Adrenal gland (tissue), 9 donors: ENCODE measurements at regions not wholly inside any gene's neighbourhood (a gene's known extent, or its start where the extent isn't known, plus 50 kb on each side); places are given as distances from the start of the nearest gene placed in this dataset.

ENCODE experiments used
- DNase-seq, 7 donors: peaks; one replicate each; pipeline ENCODE4 v3.0.0-alpha.2; 2019 to 2020
- H3K27ac ChIP-seq, 5 donors: fragments of 200-600 bp; sonication (generic) in 4 of 5; 1 replicate in 3 of 5; 2 replicates in 2 of 5; pipeline versions ENCODE4 v1.5.1 to v1.8.0; 2016 to 2020; ENCODE audit warnings: mild to moderate bottlenecking in 1 of 5
- H3K27me3 ChIP-seq: fragments of 200-600 bp; 2 replicates; pipeline ENCODE4 v1.8.0; 2021
- H3K36me3 ChIP-seq, 2 donors: fragments of 200-600 bp; replicated peaks in 1 of 2; 1 replicate in 1 of 2; 2 replicates in 1 of 2; pipeline versions ENCODE4 v1.5.1 to v1.8.0; 2018 to 2022
- H3K4me1 ChIP-seq, 2 donors: fragments of 200-600 bp; replicated peaks in 1 of 2; 1 replicate in 1 of 2; 2 replicates in 1 of 2; pipeline versions ENCODE4 v1.5.1 to v1.8.0; 2018 to 2021
- H3K4me3 ChIP-seq, 4 donors: fragments of 200-600 bp; sonication (generic) in 3 of 4; one replicate each; pipeline ENCODE4 v1.5.1; 2016 to 2018
- H3K9me3 ChIP-seq, 3 donors: fragments of 200-600 bp; sonication (generic) in 1 of 3; replicated peaks in 1 of 3; 1 replicate in 2 of 3; 2 replicates in 1 of 3; pipeline versions ENCODE4 v1.5.1 to v1.8.0; 2016 to 2021
- CTCF ChIP-seq, 6 experiments: fragments of 450-650 bp in 4 of 6; fragments of 200-600 bp in 2 of 6; sonication (generic) in 1 of 6; IDR thresholded peaks; 1 replicate in 5 of 6; 2 replicates in 1 of 6; pipeline versions ENCODE4 v1.5.1 to v1.8.0; 2016 to 2021; ENCODE audit warnings: antibody characterized with exemption in 6 of 6, mild to moderate bottlenecking in 2 of 6, moderate library complexity in 1 of 6
- POLR2A ChIP-seq, 2 donors: fragments of 450-650 bp; IDR thresholded peaks; one replicate each; pipeline ENCODE4 v1.6.1; 2017; ENCODE audit warnings: antibody characterized with exemption in 2 of 2, mild to moderate bottlenecking in 2 of 2, moderate library complexity in 1 of 2
- WGBS, 4 donors: extraction: QIAGEN DNeasy Blood & Tissue Kit in 2 of 4; methylation state at CpG; one replicate each; pipeline versions ENCODE4 v1.1.5 to v1.1.7; 2013 to 2017; 5-methylcytosine and 5-hydroxymethylcytosine counted together
- intact Hi-C, 2 donors: fragments of 100-400 bp; cut with DNase I; formaldehyde crosslinking; loops; one replicate each; pipeline versions ENCODE4 v1.14.1 to v1.15.0; 2022 to 2023
- donor health status: healthy with polysubstance abuse.
- donor health status: Bipolar disorder and iron deficiency.
- donor health status: DM: yes; HTN: yes; CAD: no.
- donor health status: DM: no; HTN: no; CAD: no.
- donor health status: DM: no; HTN: no; CAD: no.

GRCh38 chr1:188904201-188904600 lies 1573.5 kb downstream of the BRINP3 start:
- Histone ChIP-seq H3K36me3 (no peaks in the 10 kb centered on the region), H3K9me3 (no peaks in the 10 kb centered on the region), H3K4me1 (peaks cover 0 to 6% of the 10 kb centered on the region in 2 donors), H3K27me3 (no peaks in the 10 kb centered on the region), H3K27ac (peak overlapping the region in 1 of 5 donors; percentile 14), H3K4me3 (no peak overlapping the region)
- no peak for DNase-seq
- 43 to 65% (median 49%) methylated on average over 2 of the region's 2 CpGs for WGBS, 4 donors
- no peak for TF ChIP-seq CTCF (IDR thresholded peaks at IDR 0.05)
- no peak for TF ChIP-seq POLR2A (IDR thresholded peaks at IDR 0.05)
- intact Hi-C loops, result no loop called here

- 87 to 90% (median 89%) methylated on average over 10 of the region's 10 CpGs for WGBS, 4 donors
- DNase-seq, result no peak
- no peaks in the 10 kb centered on the region for H3K36me3 ChIP-seq
- no peak for TF ChIP-seq CTCF (IDR thresholded peaks at IDR 0.05)
- TF ChIP-seq POLR2A (IDR thresholded peaks at IDR 0.05), result no peak
- no peaks in the 10 kb centered on the region for H3K9me3 ChIP-seq
- H3K27me3 ChIP-seq, result no peaks in the 10 kb centered on the region
- H3K4me1 ChIP-seq, result peaks cover 0 to 6% of the 10 kb centered on the region in 2 donors
- no peak overlapping the region for H3K4me3 ChIP-seq
- intact Hi-C loops, result no loop called here
- H3K27ac ChIP-seq, result no peak overlapping the region
Measured at GRCh38 chr1:188906921-188907641, 1570.6 kb downstream of the BRINP3 start.

GRCh38 chr1:188930382-188930781 lies 1547.3 kb downstream of the BRINP3 start:
- no peaks in the 10 kb centered on the region for H3K36me3 ChIP-seq
- DNase-seq, result no peak
- intact Hi-C loops, result no loop called here
- H3K4me1 ChIP-seq, result no peaks in the 10 kb centered on the region
- TF ChIP-seq CTCF (IDR thresholded peaks at IDR 0.05) (no peak), POLR2A (IDR thresholded peaks at IDR 0.05) (no peak)
- no peaks in the 10 kb centered on the region for H3K27me3 ChIP-seq
- H3K27ac ChIP-seq, result no peak overlapping the region
- WGBS, 4 donors, result 78 to 83% (median 80%) methylated on average over 3 of the region's 3 CpGs
- no peak overlapping the region for H3K4me3 ChIP-seq
- H3K9me3 ChIP-seq, result no peaks in the 10 kb centered on the region

- H3K4me1 ChIP-seq, result no peaks in the 10 kb centered on the region
- DNase-seq, result no peak
- H3K27ac ChIP-seq, result no peak overlapping the region
- H3K36me3 ChIP-seq, result no peaks in the 10 kb centered on the region
- no peaks in the 10 kb centered on the region for H3K27me3 ChIP-seq
- TF ChIP-seq POLR2A (IDR thresholded peaks at IDR 0.05) (no peak), CTCF (IDR thresholded peaks at IDR 0.05) (no peak)
- no peaks in the 10 kb centered on the region for H3K9me3 ChIP-seq
- H3K4me3 ChIP-seq, result no peak overlapping the region
- WGBS, 4 donors, result 67 to 75% (median 69%) methylated on average over 1 of the region's 1 CpG
- intact Hi-C loops, result no loop called here
Measured at GRCh38 chr1:188931506-188931905, 1546.2 kb downstream of the BRINP3 start.
